Upper lobe of right lung (tissue), 1 donor: ENCODE measurements at regions not wholly inside any gene's neighbourhood (a gene's known extent, or its start where the extent isn't known, plus 50 kb on each side); places are given as distances from the start of the nearest gene placed in this dataset.

ENCODE experiments used
- ATAC-seq: fragments of 200-7000 bp; cut with Tn5 transposase; one replicate; pipeline ENCODE4 v1.9.1; 2020; ENCODE audit warnings: mild to moderate bottlenecking, moderate library complexity
- DNase-seq: peaks from one replicate; pipeline ENCODE4 v3.0.0-alpha.2; 2020
- H3K27ac ChIP-seq: fragments of 200-600 bp; one replicate; pipeline ENCODE4 v1.8.0; 2022
- H3K27me3 ChIP-seq: fragments of 200-600 bp; one replicate; pipeline ENCODE4 v1.8.0; 2022; ENCODE audit warnings: mild to moderate bottlenecking
- H3K36me3 ChIP-seq: fragments of 200-600 bp; one replicate; pipeline ENCODE4 v1.8.0; 2022
- H3K4me1 ChIP-seq: fragments of 200-600 bp; one replicate; pipeline ENCODE4 v1.8.0; 2022
- H3K4me3 ChIP-seq: fragments of 200-600 bp; one replicate; pipeline ENCODE4 v1.8.0; 2022; ENCODE audit warnings: mild to moderate bottlenecking
- H3K9me3 ChIP-seq: fragments of 200-600 bp; one replicate; pipeline ENCODE4 v1.8.0; 2022
- CTCF ChIP-seq: fragments of 200-600 bp; IDR thresholded peaks from one replicate; pipeline ENCODE4 v1.8.0; 2022; ENCODE audit warnings: antibody characterized with exemption
- intact Hi-C: fragments of 100-400 bp; cut with DNase I; formaldehyde crosslinking; loops from one replicate; pipeline ENCODE4 v1.11.0; 2022
- donor health status: DM: no; HTN: yes; CAD: no; lungs with severe emphysema.

DNA sequence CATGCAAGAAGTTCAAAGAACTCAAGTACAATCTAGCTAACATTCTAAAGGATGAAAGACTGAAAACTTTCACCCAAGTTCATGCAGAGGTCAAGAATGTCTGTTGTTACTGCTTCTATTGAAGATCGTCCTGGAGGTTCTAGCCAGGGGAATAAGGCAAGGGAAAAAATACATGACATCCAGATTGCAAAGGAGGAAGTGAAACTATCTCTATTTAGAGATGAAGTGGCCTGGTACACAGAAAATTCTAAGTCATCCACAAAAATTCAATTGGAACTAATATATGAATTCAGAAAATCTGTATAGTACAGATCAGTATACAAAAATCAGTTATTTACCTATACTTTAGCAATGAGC, 693.0 kb downstream of the NR2F2 start:
- no peak overlapping the region for H3K27ac ChIP-seq
- no peaks in the 10 kb centered on the region for H3K4me1 ChIP-seq
- no peak overlapping the region for H3K4me3 ChIP-seq
- no peaks in the 10 kb centered on the region for H3K27me3 ChIP-seq
- H3K9me3 ChIP-seq = no peaks in the 10 kb centered on the region
- ATAC-seq (no peak), DNase-seq (no peak)
- TF ChIP-seq CTCF = no peak
- intact Hi-C loops = no loop called here
- no peaks in the 10 kb centered on the region for H3K36me3 ChIP-seq

DNA sequence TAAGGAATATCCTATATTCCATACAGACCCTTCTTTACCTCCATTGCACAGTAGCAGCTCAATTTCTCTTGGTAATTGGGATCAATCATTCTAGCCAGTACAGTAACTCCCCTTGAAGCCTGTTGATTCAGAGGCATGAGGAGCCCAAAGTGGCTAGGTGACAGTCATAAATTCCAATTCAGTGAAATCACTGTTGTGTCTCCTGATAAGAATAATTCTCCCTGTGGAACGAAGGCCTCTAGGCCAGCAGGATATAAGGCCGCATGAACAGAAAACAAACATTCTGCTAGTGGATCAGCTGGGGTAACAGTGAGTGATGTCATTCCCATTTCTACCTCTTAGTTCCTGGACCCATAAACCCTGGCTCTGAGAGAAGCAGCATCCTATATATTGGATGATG, 696.3 kb downstream of the NR2F2 start:
- H3K27ac ChIP-seq = no peak overlapping the region
- ATAC-seq (no peak), DNase-seq (no peak)
- H3K4me1 ChIP-seq = no peaks in the 10 kb centered on the region
- no peak for TF ChIP-seq CTCF
- H3K27me3 ChIP-seq = no peaks in the 10 kb centered on the region
- H3K4me3 ChIP-seq = no peak overlapping the region
- intact Hi-C loops = no loop called here
- peaks cover 10% of the 10 kb centered on the region for H3K9me3 ChIP-seq
- no peaks in the 10 kb centered on the region for H3K36me3 ChIP-seq

DNA sequence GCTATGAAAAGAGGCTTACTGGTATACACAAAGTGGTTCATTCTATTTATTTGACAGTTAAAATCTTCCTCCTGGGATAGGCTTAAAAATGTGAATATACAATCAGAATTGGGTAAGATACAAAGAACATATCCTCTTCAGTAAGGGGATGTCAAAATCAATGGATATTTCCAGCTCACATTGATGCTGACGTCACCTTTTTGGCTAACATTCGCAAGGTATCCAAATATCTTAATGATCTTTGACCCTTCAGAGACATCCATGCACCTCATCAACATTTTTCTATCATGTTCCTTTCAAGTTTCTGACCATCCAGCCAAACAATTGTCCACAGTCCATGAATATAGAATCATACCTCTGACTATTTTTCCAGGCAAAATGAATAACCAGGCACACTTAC, 697.3 kb downstream of the NR2F2 start:
- TF ChIP-seq CTCF = no peak
- H3K4me1 ChIP-seq = no peaks in the 10 kb centered on the region
- no peaks in the 10 kb centered on the region for H3K36me3 ChIP-seq
- no peak for ATAC-seq
- no peaks in the 10 kb centered on the region for H3K27me3 ChIP-seq
- intact Hi-C loops = no loop called here
- H3K27ac ChIP-seq = no peak overlapping the region
- no peak for DNase-seq
- peaks cover 10% of the 10 kb centered on the region for H3K9me3 ChIP-seq
- H3K4me3 ChIP-seq = no peak overlapping the region

DNA sequence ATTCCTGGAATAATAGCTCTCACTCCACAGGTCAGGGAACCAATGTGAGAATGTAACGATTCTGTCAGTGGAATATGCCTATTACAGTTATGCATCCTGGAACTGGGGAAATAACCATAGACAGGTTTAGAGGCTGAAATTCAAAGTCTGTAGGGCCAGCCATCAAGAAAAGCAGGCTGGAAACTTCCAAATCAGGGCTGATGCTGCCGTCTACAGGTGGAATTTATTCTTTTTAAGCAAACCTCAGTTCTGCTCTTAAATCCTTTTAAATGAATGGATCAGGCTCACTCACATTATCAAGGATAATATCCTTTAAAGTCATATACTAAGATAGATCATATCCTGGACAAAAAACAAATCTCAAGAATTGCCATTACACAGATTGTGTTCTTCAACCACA, 699.8 kb downstream of the NR2F2 start:
- DNase-seq (no peak), ATAC-seq (no peak)
- Histone ChIP-seq H3K27me3 (no peaks in the 10 kb centered on the region), H3K36me3 (no peaks in the 10 kb centered on the region), H3K9me3 (peaks cover 10% of the 10 kb centered on the region), H3K27ac (no peak overlapping the region), H3K4me3 (no peak overlapping the region), H3K4me1 (no peaks in the 10 kb centered on the region)
- intact Hi-C loops = no loop called here
- no peak for TF ChIP-seq CTCF

- no peaks in the 10 kb centered on the region for H3K4me1 ChIP-seq
- no peaks in the 10 kb centered on the region for H3K36me3 ChIP-seq
- intact Hi-C loops = no loop called here
- H3K4me3 ChIP-seq = no peak overlapping the region
- H3K27ac ChIP-seq = no peak overlapping the region
- H3K9me3 ChIP-seq = no peaks in the 10 kb centered on the region
- ATAC-seq (no peak), DNase-seq (no peak)
- TF ChIP-seq CTCF = no peak
- H3K27me3 ChIP-seq = no peaks in the 10 kb centered on the region
Measured at GRCh38 chr15:97036301-97036700, 705.8 kb downstream of the NR2F2 start.

DNA sequence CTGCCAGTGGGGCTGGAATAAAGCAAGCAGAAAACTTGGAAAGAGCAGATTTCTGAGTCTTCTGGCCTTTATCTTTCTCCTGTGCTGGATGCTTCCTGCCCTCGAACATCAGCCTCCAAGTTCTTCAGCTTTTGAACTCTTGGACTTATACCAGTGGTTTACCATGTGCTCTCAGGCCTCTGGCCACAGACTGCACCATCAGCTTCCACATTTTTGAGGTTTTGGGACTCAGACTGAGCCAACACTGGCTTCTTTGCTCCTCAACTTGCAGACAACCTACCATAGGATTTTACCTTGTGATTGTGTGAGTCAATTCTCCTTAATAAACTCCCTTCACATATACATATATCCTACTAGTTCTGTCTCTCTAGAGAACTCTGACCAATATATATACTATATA, 706.6 kb downstream of the NR2F2 start:
- H3K9me3 ChIP-seq = no peaks in the 10 kb centered on the region
- no peak for ATAC-seq
- no peak for DNase-seq
- no peaks in the 10 kb centered on the region for H3K27me3 ChIP-seq
- H3K27ac ChIP-seq = no peak overlapping the region
- no peak overlapping the region for H3K4me3 ChIP-seq
- TF ChIP-seq CTCF = no peak
- intact Hi-C loops = no loop called here
- H3K4me1 ChIP-seq = no peaks in the 10 kb centered on the region
- no peaks in the 10 kb centered on the region for H3K36me3 ChIP-seq
